ENCODE measurements at regions not wholly inside any gene's neighbourhood (a gene's known extent, or its start where the extent isn't known, plus 50 kb on each side); places are given as distances from the start of the nearest gene placed in this dataset.

DNA sequence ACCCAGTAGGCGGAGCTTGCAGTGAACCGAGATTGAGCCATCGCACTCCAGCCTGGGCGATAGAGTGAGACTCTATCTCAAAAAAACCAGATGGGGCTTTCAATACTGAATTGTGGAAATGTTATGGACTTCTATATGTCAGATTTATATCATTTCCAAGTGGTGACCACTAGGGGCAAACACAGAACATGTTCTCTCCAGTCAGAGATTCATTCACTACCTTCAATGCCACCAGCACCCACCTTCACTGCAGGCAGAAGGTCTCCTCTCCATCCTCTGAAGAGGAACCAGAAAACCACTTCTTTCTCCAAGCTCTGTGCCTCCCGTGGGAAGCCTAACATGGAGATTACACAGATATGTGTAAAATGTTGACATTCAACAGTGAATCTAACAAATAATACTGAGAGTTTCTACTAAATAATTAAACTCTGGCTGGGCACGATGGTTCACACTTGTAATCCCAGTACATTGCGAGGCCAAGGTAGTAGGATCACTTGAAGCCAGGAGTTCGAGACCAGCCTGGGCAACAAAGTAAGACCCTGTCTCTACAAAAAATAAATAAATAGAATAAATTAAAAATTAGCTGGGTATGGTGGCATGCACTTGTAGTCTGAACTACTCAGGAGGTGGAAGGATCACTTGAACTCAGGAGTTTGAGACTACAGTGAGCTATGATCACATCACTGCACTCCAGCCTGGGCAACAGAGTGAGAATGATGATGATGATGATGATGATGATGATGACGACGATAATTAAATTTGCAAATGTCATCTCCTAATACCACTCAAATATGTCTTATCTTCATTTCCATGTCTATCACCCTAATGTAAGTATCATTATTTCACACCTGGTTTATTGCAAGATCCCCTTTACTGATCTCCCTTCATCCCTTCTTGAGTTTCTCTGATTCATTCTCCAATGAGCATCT is 151.1 kb downstream of the ZNF281 start:
- TF ChIP-seq, protein P1, sequence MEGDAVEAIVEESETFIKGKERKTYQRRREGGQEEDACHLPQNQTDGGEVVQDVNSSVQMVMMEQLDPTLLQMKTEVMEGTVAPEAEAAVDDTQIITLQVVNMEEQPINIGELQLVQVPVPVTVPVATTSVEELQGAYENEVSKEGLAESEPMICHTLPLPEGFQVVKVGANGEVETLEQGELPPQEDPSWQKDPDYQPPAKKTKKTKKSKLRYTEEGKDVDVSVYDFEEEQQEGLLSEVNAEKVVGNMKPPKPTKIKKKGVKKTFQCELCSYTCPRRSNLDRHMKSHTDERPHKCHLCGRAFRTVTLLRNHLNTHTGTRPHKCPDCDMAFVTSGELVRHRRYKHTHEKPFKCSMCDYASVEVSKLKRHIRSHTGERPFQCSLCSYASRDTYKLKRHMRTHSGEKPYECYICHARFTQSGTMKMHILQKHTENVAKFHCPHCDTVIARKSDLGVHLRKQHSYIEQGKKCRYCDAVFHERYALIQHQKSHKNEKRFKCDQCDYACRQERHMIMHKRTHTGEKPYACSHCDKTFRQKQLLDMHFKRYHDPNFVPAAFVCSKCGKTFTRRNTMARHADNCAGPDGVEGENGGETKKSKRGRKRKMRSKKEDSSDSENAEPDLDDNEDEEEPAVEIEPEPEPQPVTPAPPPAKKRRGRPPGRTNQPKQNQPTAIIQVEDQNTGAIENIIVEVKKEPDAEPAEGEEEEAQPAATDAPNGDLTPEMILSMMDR (IDR thresholded peaks at IDR 0.05; ENCODE audit: poor library complexity, severe bottlenecking) = no peak
- TF ChIP-seq EP300 (conservative IDR thresholded peaks at IDR 0.05; ENCODE audit: poor library complexity, severe bottlenecking) (no peak), EZH2 (IDR thresholded peaks at IDR 0.05; ENCODE audit: borderline replicate concordance, insufficient read depth, low read length, poor library complexity, severe bottlenecking) (no peak), POLR2AphosphoS5 (IDR thresholded peaks at IDR 0.05) (no peak), TAF1 (IDR thresholded peaks at IDR 0.05; ENCODE audit: low read depth) (no peak), MXI1 (conservative IDR thresholded peaks at IDR 0.05; ENCODE audit: poor library complexity, severe bottlenecking) (no peak), SMC3 (conservative IDR thresholded peaks at IDR 0.05; ENCODE audit: poor library complexity) (no peak), RAD21 (conservative IDR thresholded peaks at IDR 0.05) (no peak)
- TF ChIP-seq, protein P2, sequence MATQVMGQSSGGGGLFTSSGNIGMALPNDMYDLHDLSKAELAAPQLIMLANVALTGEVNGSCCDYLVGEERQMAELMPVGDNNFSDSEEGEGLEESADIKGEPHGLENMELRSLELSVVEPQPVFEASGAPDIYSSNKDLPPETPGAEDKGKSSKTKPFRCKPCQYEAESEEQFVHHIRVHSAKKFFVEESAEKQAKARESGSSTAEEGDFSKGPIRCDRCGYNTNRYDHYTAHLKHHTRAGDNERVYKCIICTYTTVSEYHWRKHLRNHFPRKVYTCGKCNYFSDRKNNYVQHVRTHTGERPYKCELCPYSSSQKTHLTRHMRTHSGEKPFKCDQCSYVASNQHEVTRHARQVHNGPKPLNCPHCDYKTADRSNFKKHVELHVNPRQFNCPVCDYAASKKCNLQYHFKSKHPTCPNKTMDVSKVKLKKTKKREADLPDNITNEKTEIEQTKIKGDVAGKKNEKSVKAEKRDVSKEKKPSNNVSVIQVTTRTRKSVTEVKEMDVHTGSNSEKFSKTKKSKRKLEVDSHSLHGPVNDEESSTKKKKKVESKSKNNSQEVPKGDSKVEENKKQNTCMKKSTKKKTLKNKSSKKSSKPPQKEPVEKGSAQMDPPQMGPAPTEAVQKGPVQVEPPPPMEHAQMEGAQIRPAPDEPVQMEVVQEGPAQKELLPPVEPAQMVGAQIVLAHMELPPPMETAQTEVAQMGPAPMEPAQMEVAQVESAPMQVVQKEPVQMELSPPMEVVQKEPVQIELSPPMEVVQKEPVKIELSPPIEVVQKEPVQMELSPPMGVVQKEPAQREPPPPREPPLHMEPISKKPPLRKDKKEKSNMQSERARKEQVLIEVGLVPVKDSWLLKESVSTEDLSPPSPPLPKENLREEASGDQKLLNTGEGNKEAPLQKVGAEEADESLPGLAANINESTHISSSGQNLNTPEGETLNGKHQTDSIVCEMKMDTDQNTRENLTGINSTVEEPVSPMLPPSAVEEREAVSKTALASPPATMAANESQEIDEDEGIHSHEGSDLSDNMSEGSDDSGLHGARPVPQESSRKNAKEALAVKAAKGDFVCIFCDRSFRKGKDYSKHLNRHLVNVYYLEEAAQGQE (IDR thresholded peaks at IDR 0.05; ENCODE audit: borderline replicate concordance) = no peak

All from neural cell (in vitro differentiated cells).